Stimulated activated CD4-positive, alpha-beta T cell treated with anti-CD3 and anti-CD28 coated beads, TNF-alpha, amount 100 ng/mL, for 4 hours (primary cell): ENCODE measurements at regions not wholly inside any gene's neighbourhood (a gene's known extent, or its start where the extent isn't known, plus 50 kb on each side); places are given as distances from the start of the nearest gene placed in this dataset.
"Not testable (repeated sequence)": the region's sequence is repeated elsewhere in the genome, so short reads cannot be mapped to it uniquely, and the experiment has no call there.

Experiments used
- DNase-seq, 3 experiments: peaks; one replicate each; pipeline ENCODE4 v3.0.0-alpha.2; 2020; ENCODE audit warnings: low read depth in 3 of 3

GRCh38 chr11:34001557-34002064 is 49.9 kb upstream of the CAPRIN1 start:
- no peak for DNase-seq

GRCh38 chr11:33999393-33999792 is 52.1 kb upstream of the CAPRIN1 start:
- no peak for DNase-seq

GRCh38 chr11:33997584-33998251 is 53.8 kb upstream of the CAPRIN1 start:
- no peak for DNase-seq

- peak; percentile 33 to 61 (median 50) for DNase-seq
Measured at GRCh38 chr11:33996498-33997454, 54.8 kb upstream of the CAPRIN1 start.

GRCh38 chr11:33994937-33995336 is 56.6 kb upstream of the CAPRIN1 start:
- DNase-seq: no peak

- DNase-seq: not testable (repeated sequence)
Measured at GRCh38 chr11:33991136-33991535, 60.4 kb upstream of the CAPRIN1 start.

GRCh38 chr11:33990131-33990530 is 61.4 kb upstream of the CAPRIN1 start:
- not testable (repeated sequence) for DNase-seq

GRCh38 chr11:33989461-33989860 is 62.1 kb upstream of the CAPRIN1 start:
- DNase-seq: no peak

- no peak for DNase-seq
Measured at GRCh38 chr11:33988586-33989370, 62.8 kb upstream of the CAPRIN1 start.

GRCh38 chr11:33987975-33988580 is 63.5 kb upstream of the CAPRIN1 start:
- peak; percentile 35 to 59 (median 45) for DNase-seq

GRCh38 chr11:33987545-33987944 is 64.0 kb upstream of the CAPRIN1 start:
- DNase-seq: no peak

- DNase-seq: not testable (repeated sequence)
Measured at GRCh38 chr11:33986597-33987501, 64.7 kb upstream of the CAPRIN1 start.

GRCh38 chr11:33984682-33985389 is 66.7 kb upstream of the CAPRIN1 start:
- DNase-seq: no peak

GRCh38 chr11:33982661-33983060 is 68.9 kb upstream of the CAPRIN1 start:
- no peak for DNase-seq

GRCh38 chr11:33980897-33981296 is 70.6 kb upstream of the CAPRIN1 start:
- DNase-seq: no peak

GRCh38 chr11:33978376-33978775 is 73.2 kb upstream of the CAPRIN1 start:
- DNase-seq: no peak

GRCh38 chr11:33977676-33978075 is 73.9 kb upstream of the CAPRIN1 start:
- no peak for DNase-seq

- no peak for DNase-seq
Measured at GRCh38 chr11:33976495-33977199, 74.9 kb upstream of the CAPRIN1 start.

GRCh38 chr11:33974804-33975203 is 76.7 kb upstream of the CAPRIN1 start:
- DNase-seq: no peak
